ENCODE measurements at regions not wholly inside any gene's neighbourhood (a gene's known extent, or its start where the extent isn't known, plus 50 kb on each side); places are given as distances from the start of the nearest gene placed in this dataset.

- TF ChIP-seq, protein P1, sequence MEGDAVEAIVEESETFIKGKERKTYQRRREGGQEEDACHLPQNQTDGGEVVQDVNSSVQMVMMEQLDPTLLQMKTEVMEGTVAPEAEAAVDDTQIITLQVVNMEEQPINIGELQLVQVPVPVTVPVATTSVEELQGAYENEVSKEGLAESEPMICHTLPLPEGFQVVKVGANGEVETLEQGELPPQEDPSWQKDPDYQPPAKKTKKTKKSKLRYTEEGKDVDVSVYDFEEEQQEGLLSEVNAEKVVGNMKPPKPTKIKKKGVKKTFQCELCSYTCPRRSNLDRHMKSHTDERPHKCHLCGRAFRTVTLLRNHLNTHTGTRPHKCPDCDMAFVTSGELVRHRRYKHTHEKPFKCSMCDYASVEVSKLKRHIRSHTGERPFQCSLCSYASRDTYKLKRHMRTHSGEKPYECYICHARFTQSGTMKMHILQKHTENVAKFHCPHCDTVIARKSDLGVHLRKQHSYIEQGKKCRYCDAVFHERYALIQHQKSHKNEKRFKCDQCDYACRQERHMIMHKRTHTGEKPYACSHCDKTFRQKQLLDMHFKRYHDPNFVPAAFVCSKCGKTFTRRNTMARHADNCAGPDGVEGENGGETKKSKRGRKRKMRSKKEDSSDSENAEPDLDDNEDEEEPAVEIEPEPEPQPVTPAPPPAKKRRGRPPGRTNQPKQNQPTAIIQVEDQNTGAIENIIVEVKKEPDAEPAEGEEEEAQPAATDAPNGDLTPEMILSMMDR (conservative IDR thresholded peaks at IDR 0.05; ENCODE audit: low read length): no peak
- no peak for TF ChIP-seq EZH2phosphoT487 (IDR thresholded peaks at IDR 0.05; ENCODE audit: borderline replicate concordance)
Measured at GRCh38 chr1:181425566-181425965, 57.8 kb upstream of the CACNA1E start.

Measured in Loucy (cell line).